Kidney (tissue), 13 donors: ENCODE measurements at regions not wholly inside any gene's neighbourhood (a gene's known extent, or its start where the extent isn't known, plus 50 kb on each side); places are given as distances from the start of the nearest gene placed in this dataset.

Source experiments
- DNase-seq, 5 donors: peaks; one replicate each; pipeline ENCODE4 v3.0.0-alpha.2; 2013 to 2020
- FAIRE-seq: peaks from 2 replicates; lab custom pipeline; 2012; peaks lifted over from hg19 to GRCh38; lab: Jason Lieb, UNC
- H3K27ac ChIP-seq, 2 donors: one replicate each; pipeline ENCODE4 v1.7.0; 2013; ENCODE audit warnings: low read depth in 2 of 2, low read length in 2 of 2, inconsistent platforms in 1 of 2
- H3K27me3 ChIP-seq: one replicate; pipeline ENCODE4 v1.7.1; 2013; ENCODE audit warnings: low read length, inconsistent platforms; ENCODE audit not compliant: control insufficient read depth, insufficient read depth
- H3K36me3 ChIP-seq, 3 donors: one replicate each; pipeline versions ENCODE4 v1.7.0 to v1.7.1; 2013; ENCODE audit warnings: low read length in 3 of 3, control low read depth in 1 of 3, inconsistent platforms in 1 of 3; ENCODE audit not compliant: insufficient read depth in 3 of 3, control insufficient read depth in 2 of 3
- H3K4me1 ChIP-seq, 3 donors: one replicate each; pipeline versions ENCODE4 v1.7.0 to v1.7.1; 2013; ENCODE audit warnings: low read length in 3 of 3, inconsistent platforms in 1 of 3, low read depth in 1 of 3; ENCODE audit not compliant: control insufficient read depth in 2 of 3, insufficient read depth in 2 of 3
- H3K4me3 ChIP-seq, 3 donors: one replicate each; pipeline versions ENCODE4 v1.7.0 to v1.8.1; 2013; ENCODE audit warnings: low read length in 3 of 3, control low read depth in 1 of 3, inconsistent platforms in 1 of 3
- H3K9ac ChIP-seq, 3 donors: one replicate each; pipeline versions ENCODE4 v1.7.0 to v1.7.1; 2013; ENCODE audit warnings: low read length in 3 of 3, control low read depth in 1 of 3, inconsistent platforms in 1 of 3
- H3K9me3 ChIP-seq, 3 donors: one replicate each; pipeline versions ENCODE4 v1.7.0 to v1.7.1; 2013; ENCODE audit warnings: low read length in 3 of 3, control low read depth in 1 of 3, inconsistent platforms in 1 of 3; ENCODE audit not compliant: control insufficient read depth in 2 of 3, insufficient read depth in 1 of 3
- intact Hi-C: fragments of 100-400 bp; cut with DNase I; formaldehyde crosslinking; loops from one replicate; pipeline ENCODE4 v1.11.1; 2022
- TF ChIP-seq, protein P1 (sequence below): IDR thresholded peaks from 3 replicates; pipeline ENCODE4 v1.5.1; 2012; ENCODE audit warnings: mild to moderate bottlenecking, moderate library complexity, borderline replicate concordance; ENCODE audit not compliant: insufficient read depth; ENCODE audit errors: extremely low read depth
- donor health status: control.
- donor health status: control.
- donor health status: control.
- donor health status: control.
- donor health status: control.
- donor health status: DM: yes; HTN: yes; CAD: no.
- donor health status: Normal renal cell carcinoma (clear cell type).

DNA sequence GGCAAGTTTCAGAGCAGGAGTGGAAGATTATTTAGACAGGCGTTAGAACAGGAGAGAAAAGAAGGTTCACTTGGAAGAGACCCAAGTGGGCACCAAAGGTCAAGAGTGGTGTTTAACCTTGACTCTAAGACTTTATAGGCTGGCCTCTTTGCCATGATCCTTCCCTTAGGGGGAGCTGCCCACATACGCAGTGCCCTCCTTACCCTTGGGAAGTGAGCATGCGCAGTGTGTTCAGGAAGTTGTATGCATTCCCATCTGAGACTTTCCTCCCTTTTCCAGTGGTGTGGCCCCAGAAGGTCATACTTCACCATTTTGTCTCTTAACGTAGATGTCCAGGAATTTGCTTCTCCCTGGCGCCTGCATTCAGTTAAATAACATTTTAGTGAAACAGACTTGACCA lies 95.8 kb downstream of the CXCL12 start:
- no peaks in the 10 kb centered on the region for H3K9me3 ChIP-seq
- H3K4me1 ChIP-seq: no peaks in the 10 kb centered on the region
- H3K27me3 ChIP-seq: no peaks in the 10 kb centered on the region
- TF ChIP-seq, protein P1, sequence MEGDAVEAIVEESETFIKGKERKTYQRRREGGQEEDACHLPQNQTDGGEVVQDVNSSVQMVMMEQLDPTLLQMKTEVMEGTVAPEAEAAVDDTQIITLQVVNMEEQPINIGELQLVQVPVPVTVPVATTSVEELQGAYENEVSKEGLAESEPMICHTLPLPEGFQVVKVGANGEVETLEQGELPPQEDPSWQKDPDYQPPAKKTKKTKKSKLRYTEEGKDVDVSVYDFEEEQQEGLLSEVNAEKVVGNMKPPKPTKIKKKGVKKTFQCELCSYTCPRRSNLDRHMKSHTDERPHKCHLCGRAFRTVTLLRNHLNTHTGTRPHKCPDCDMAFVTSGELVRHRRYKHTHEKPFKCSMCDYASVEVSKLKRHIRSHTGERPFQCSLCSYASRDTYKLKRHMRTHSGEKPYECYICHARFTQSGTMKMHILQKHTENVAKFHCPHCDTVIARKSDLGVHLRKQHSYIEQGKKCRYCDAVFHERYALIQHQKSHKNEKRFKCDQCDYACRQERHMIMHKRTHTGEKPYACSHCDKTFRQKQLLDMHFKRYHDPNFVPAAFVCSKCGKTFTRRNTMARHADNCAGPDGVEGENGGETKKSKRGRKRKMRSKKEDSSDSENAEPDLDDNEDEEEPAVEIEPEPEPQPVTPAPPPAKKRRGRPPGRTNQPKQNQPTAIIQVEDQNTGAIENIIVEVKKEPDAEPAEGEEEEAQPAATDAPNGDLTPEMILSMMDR: no peak
- no peaks in the 10 kb centered on the region for H3K36me3 ChIP-seq
- DNase-seq (no peak), FAIRE-seq (no peak)
- H3K4me3 ChIP-seq: no peak overlapping the region
- H3K9ac ChIP-seq: no peak overlapping the region
- H3K27ac ChIP-seq: no peak overlapping the region
- intact Hi-C loops: no loop called here

DNA sequence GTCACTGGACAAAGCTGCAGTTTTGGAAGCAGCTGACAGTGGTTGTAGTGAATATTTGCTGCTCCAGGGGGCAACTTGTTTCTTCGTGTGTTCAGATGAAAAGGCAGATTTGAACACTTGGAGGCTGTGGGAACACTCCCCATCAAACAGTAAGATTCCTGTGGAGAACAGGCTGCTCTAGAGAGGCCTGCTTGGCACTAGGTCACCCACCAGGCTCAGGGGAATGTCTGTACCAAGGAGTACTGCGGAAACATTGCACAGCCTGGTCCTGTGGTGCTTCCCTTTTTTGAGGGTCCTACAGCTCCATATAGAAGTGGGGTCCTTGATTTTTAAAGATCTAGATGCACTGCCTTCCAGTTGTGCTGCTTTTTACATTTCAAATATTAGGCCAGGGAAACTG lies 97.5 kb downstream of the CXCL12 start:
- Histone ChIP-seq H3K36me3 (no peaks in the 10 kb centered on the region), H3K4me3 (no peak overlapping the region), H3K9me3 (no peaks in the 10 kb centered on the region), H3K27me3 (no peaks in the 10 kb centered on the region), H3K9ac (no peak overlapping the region), H3K27ac (no peak overlapping the region), H3K4me1 (no peaks in the 10 kb centered on the region)
- TF ChIP-seq, protein P1: no peak
- intact Hi-C loops: no loop called here
- no peak for DNase-seq
- FAIRE-seq: no peak

DNA sequence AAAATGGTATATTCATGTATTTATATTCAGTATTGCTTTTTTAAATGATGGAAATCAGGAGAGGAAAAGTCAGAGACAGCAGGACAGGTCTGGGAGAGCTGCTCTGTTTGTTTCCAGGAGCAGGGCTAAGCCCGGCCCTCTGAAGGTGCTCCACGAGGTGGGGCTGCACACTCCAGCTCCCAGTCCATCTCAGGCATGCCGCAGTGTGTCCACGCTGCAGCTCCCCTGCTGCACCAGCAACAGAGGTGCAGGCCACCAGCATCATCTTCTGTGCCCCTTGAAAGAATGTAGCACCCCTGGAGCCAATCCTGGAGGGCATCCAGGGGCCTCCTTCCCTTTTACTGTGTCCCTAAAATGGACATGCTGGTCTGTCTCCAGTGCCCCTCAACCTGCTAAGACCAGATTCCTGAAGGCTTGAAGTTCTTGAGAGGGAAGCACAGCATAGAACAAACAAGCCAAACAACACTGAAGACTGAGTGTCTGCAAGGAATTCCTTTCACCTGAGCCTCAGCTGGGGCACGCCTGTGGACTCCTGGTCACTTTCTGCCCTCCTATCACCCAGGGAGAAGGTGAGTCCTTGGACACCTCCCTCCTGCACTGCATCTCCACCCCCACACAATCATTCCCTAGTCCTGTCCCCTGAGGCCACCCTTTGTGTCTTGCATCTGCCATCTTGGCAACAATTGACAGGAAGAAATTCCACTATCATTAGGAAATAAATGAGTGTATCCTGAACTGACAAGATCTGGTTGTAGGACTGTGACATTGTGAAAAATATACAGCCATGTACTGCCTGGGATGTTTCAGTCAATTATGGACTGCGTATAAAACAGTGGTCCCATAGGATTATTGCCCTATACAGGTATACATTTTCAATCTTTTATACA lies 100.5 kb downstream of the CXCL12 start:
- no peak overlapping the region for H3K4me3 ChIP-seq
- intact Hi-C loops: no loop called here

More for the DNA sequence above, 100.5 kb downstream of the CXCL12 start:
- TF ChIP-seq, protein P1: no peak
- FAIRE-seq (no peak), DNase-seq (no peak)
- no peak overlapping the region for H3K27ac ChIP-seq
- H3K36me3 ChIP-seq: no peaks in the 10 kb centered on the region
- H3K27me3 ChIP-seq: no peaks in the 10 kb centered on the region
- H3K9me3 ChIP-seq: no peaks in the 10 kb centered on the region
- no peak overlapping the region for H3K9ac ChIP-seq
- H3K4me1 ChIP-seq: no peaks in the 10 kb centered on the region
